ENCODE measurements at regions not wholly inside any gene's neighbourhood (a gene's known extent, or its start where the extent isn't known, plus 50 kb on each side); places are given as distances from the start of the nearest gene placed in this dataset.

DNA sequence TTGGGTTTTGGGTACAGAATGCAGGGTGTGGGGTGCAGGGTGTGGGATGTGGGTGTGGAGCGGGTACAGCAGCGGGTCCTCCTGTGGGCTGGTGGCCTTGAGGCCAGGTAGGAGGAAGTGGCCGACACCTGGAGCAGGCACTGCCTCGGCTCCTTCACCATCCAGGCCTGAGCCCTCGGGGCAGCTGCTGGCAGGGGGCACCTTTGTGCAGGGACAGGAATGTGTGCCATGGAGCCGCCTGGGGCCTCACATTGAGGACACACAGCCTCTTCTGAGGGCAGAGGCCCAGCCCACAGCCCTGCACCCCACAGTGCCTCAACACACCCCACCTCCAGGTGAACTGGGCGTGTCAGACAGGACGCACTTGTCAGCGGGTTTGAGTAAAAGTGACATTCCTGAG lies 984.0 kb downstream of the BRD1 start (continued):
- TF ChIP-seq REST (IDR thresholded peaks at IDR 0.05; ENCODE audit: low read depth): no peak

GRCh38 chr22:48842976-48843375 lies 984.7 kb downstream of the BRD1 start:
- no peaks in the 10 kb centered on the region for H3K36me3 ChIP-seq (ENCODE audit: control insufficient read depth in 1 of 2, insufficient read depth in 2 of 2, low read length in 2 of 2)
- no peaks in the 10 kb centered on the region for H3K79me2 ChIP-seq (ENCODE audit: insufficient read depth, low read length)
- ChIA-PET POLR2A (no interaction called here), CTCF (interaction anchor here (1.6 kb wide), 1 partner anchor 60 kb away, joined by 4 read pairs; no protein-coding TSS in a partner anchor), RAD21 (ENCODE audit: low non-redundant PET in 1 of 2, low total read pairs in 2 of 2, uncharacterized antibody in 2 of 2, unreplicated experiment in 2 of 2) (no interaction called here)
- intact Hi-C loops (cut with micrococcal nuclease): no loop called here
- H3K4me2 ChIP-seq (ENCODE audit: low read length): no peak overlapping the region
- H3K27me3 ChIP-seq (ENCODE audit: insufficient read depth, low read length): no peaks in the 10 kb centered on the region
- no peaks in the 10 kb centered on the region for H3K4me1 ChIP-seq (ENCODE audit: control insufficient read depth in 1 of 2, insufficient read depth in 2 of 2, low read length in 2 of 2)
- TF ChIP-seq POLR2A (IDR thresholded peaks at IDR 0.05; ENCODE audit: borderline replicate concordance, extremely low read depth, insufficient read depth, insufficient read length) (no peak), ZBTB33 (IDR thresholded peaks at IDR 0.05; ENCODE audit: extremely low read depth, insufficient replicate concordance, low read length) (no peak), ZFX (IDR thresholded peaks at IDR 0.05) (no peak), EZH2phosphoT487 (IDR thresholded peaks at IDR 0.05; ENCODE audit: borderline replicate concordance) (no peak), RAD21 (IDR thresholded peaks at IDR 0.05; ENCODE audit: low read depth) (no peak), TCF7L2 (IDR thresholded peaks at IDR 0.05; ENCODE audit: borderline replicate concordance, extremely low read depth, insufficient read depth, insufficient read length) (no peak), JUND (IDR thresholded peaks at IDR 0.05) (no peak)
- TF ChIP-seq, protein P1, sequence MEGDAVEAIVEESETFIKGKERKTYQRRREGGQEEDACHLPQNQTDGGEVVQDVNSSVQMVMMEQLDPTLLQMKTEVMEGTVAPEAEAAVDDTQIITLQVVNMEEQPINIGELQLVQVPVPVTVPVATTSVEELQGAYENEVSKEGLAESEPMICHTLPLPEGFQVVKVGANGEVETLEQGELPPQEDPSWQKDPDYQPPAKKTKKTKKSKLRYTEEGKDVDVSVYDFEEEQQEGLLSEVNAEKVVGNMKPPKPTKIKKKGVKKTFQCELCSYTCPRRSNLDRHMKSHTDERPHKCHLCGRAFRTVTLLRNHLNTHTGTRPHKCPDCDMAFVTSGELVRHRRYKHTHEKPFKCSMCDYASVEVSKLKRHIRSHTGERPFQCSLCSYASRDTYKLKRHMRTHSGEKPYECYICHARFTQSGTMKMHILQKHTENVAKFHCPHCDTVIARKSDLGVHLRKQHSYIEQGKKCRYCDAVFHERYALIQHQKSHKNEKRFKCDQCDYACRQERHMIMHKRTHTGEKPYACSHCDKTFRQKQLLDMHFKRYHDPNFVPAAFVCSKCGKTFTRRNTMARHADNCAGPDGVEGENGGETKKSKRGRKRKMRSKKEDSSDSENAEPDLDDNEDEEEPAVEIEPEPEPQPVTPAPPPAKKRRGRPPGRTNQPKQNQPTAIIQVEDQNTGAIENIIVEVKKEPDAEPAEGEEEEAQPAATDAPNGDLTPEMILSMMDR (IDR thresholded peaks at IDR 0.05 in 2 of 3, conservative IDR thresholded peaks at IDR 0.05 in 1 of 3; ENCODE audit: borderline replicate concordance in 1 of 3, insufficient read depth in 1 of 3, low read depth in 2 of 3, low read length in 2 of 3): no peak
- TF ChIP-seq, protein P2, sequence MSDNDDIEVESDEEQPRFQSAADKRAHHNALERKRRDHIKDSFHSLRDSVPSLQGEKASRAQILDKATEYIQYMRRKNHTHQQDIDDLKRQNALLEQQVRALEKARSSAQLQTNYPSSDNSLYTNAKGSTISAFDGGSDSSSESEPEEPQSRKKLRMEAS (IDR thresholded peaks at IDR 0.05): no peak
- H3K9me2 ChIP-seq (ENCODE audit: insufficient read depth): no peaks in the 10 kb centered on the region
- no peak overlapping the region for H3K27ac ChIP-seq (ENCODE audit: low read depth, low read length)
- no peak for DNase-seq (ENCODE audit: low read depth, low spot score)
- H3K9me3 ChIP-seq (ENCODE audit: control insufficient read depth in 1 of 2, insufficient read depth in 1 of 2, low read depth in 1 of 2, low read length in 2 of 2): no peaks in the 10 kb centered on the region
- H4K20me1 ChIP-seq (ENCODE audit: insufficient read depth): no peaks in the 10 kb centered on the region
- H3K9ac ChIP-seq (ENCODE audit: low read length): no peak overlapping the region
- H2AFZ ChIP-seq (ENCODE audit: low read depth, low read length, poor library complexity, severe bottlenecking): no peak overlapping the region
- H3K4me3 ChIP-seq (replicated peaks in 1 of 2; ENCODE audit: low read depth in 1 of 2, low read length in 2 of 2): no peak overlapping the region
- no peak for ATAC-seq
- no TSS peak for BruUV-seq (replicated peaks)
